GM12801 (cell line): ENCODE measurements at regions not wholly inside any gene's neighbourhood (a gene's known extent, or its start where the extent isn't known, plus 50 kb on each side); places are given as distances from the start of the nearest gene placed in this dataset.

Source experiments
- CTCF ChIP-seq: IDR thresholded peaks from one replicate; pipeline ENCODE4 v1.5.1; 2011; ENCODE audit warnings: control low read depth; ENCODE audit not compliant: insufficient read length; ENCODE audit errors: extremely low read depth

- TF ChIP-seq CTCF, result no peak
Observed at GRCh38 chr11:131279654-131280384, 90.6 kb upstream of the NTM start.

GRCh38 chr11:131281316-131281715, 89.1 kb upstream of the NTM start:
- TF ChIP-seq CTCF, result no peak

GRCh38 chr11:131284041-131284440, 86.4 kb upstream of the NTM start:
- TF ChIP-seq CTCF, result no peak

DNA sequence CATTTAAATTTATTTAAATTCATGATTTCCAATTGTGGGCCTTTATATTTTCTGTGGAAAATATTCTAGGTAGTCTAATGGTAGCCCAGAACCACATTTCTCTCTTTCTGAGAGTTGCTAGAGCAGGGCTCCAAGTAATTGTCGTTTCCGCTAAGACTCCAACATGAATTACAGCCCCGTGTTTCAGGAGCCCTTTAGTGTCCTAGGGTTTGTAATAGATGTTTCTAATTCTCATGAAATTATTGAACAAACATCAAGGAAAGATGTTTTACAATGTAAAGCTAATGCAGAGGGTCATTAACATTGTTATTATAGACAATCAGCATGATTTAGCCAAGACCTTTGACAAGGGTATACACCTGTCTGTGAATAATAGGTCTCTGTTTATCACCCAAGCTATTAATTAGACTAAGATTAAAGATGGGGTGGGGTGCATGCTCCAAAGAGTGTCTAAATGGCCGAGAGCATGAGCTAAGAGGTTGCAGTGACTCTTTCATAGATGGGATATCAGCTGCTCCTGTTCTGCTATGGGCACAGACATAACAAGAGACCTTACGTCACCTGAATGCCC, 81.8 kb upstream of the NTM start:
- no peak for TF ChIP-seq CTCF

DNA sequence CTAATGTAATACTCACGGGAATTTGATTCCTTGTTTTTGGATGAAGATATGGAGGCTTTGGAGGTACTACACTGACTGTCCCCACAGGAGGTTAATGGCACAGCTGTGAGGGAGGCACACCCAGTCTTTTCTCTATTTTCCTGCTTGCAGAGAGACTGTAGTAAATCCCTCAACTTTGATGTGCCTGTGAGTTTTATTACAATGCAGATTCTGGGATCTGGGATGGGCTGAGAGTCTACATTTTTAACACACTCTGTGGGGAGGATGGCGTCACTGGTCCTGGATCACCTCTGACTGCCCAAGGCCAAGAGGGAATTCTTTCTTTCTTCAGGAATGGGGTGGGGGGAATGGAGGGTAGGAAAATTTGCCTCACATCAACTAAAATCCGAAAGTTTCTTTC, 80.2 kb upstream of the NTM start:
- no peak for TF ChIP-seq CTCF

DNA sequence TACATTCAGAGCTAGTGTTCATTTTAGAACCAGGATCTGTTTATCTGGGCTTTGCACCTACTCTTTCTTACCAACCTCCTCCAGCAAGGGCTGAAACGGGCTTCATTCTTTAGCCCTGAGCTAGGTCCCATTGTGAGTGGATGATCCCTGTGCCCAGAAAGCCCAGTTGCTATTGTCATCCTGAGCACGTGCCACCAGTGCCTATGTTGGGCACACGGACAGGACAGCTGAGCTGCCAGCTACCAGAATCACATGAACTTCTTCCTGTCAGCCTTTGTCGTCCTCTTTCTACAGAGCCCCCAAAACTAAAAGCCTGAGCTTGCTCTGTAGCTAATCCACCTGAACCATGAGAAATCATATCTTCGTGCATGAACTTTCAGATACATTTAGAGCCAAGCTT, 74.4 kb upstream of the NTM start:
- no peak for TF ChIP-seq CTCF

- TF ChIP-seq CTCF, result no peak
Observed at GRCh38 chr11:131297441-131297840, 73.0 kb upstream of the NTM start.
